NT2/D1 (cell line): ENCODE measurements at regions not wholly inside any gene's neighbourhood (a gene's known extent, or its start where the extent isn't known, plus 50 kb on each side); places are given as distances from the start of the nearest gene placed in this dataset.

Experiments used
- SUZ12 ChIP-seq: IDR thresholded peaks from 2 replicates; pipeline ENCODE4 v1.6.1; 2011; ENCODE audit not compliant: insufficient read length, insufficient read depth; ENCODE audit errors: extremely low read depth
- YY1 ChIP-seq: IDR thresholded peaks from 2 replicates; pipeline ENCODE4 v1.6.1; 2011; ENCODE audit not compliant: insufficient read length, insufficient read depth
- ZNF274 ChIP-seq: IDR thresholded peaks from 2 replicates; pipeline ENCODE4 v1.6.1; 2011; ENCODE audit warnings: mild to moderate bottlenecking, low read depth, low read length

GRCh38 chr11:34564807-34565241 is 51.2 kb upstream of the ELF5 start:
- TF ChIP-seq YY1 = no peak
- TF ChIP-seq SUZ12 = no peak
- TF ChIP-seq ZNF274 = no peak
